Neural cell (in vitro differentiated cells): ENCODE measurements at regions not wholly inside any gene's neighbourhood (a gene's known extent, or its start where the extent isn't known, plus 50 kb on each side); places are given as distances from the start of the nearest gene placed in this dataset.

Source experiments
- CTCF ChIP-seq: fragments of 450-650 bp; IDR thresholded peaks from 2 replicates; pipeline ENCODE4 v1.5.1; 2014; ENCODE audit warnings: antibody characterized with exemption, mild to moderate bottlenecking, moderate library complexity; ENCODE audit not compliant: poor library complexity, severe bottlenecking
- EZH2 ChIP-seq: fragments of 200-600, 300-800 bp; shearing (Covaris generic), sonication (generic); IDR thresholded peaks from 2 replicates; pipeline ENCODE4 v1.6.1; 2014; ENCODE audit warnings: antibody characterized with exemption, low read length, borderline replicate concordance, mild to moderate bottlenecking; ENCODE audit not compliant: insufficient read depth, poor library complexity, severe bottlenecking

GRCh38 chr6:71364889-71365542 lies 76.4 kb downstream of the OGFRL1 start:
- TF ChIP-seq EZH2 (no peak), CTCF (no peak)
